ENCODE measurements at regions not wholly inside any gene's neighbourhood (a gene's known extent, or its start where the extent isn't known, plus 50 kb on each side); places are given as distances from the start of the nearest gene placed in this dataset.
A peak's percentile ranks its signal among the peaks of the same experiment; 100 is the strongest.

- Mint-ChIP-seq H3K36me3 (no peaks in the 10 kb centered on the region), H3K9me3 (no peaks in the 10 kb centered on the region), H3K27me3 (peaks cover 1% of the 10 kb centered on the region), H3K4me3 (no peak overlapping the region), H3K4me1 (peaks cover 2% of the 10 kb centered on the region), H3K27ac (no peak overlapping the region)
- ATAC-seq (ENCODE audit: low read depth) = no peak
- no peak for DNase-seq (ENCODE audit: low spot score in 2 of 2)
Measured at GRCh38 chr5:123805300-123805699, 293.3 kb downstream of the CSNK1G3 start.

- H3K27me3 Mint-ChIP-seq = peaks cover 1% of the 10 kb centered on the region
- H3K27ac Mint-ChIP-seq = no peak overlapping the region
- H3K4me1 Mint-ChIP-seq = no peaks in the 10 kb centered on the region
- no peaks in the 10 kb centered on the region for H3K36me3 Mint-ChIP-seq
- ATAC-seq (ENCODE audit: low read depth) (no peak), DNase-seq (ENCODE audit: low spot score in 2 of 2) (no peak)
- H3K4me3 Mint-ChIP-seq = no peak overlapping the region
- no peaks in the 10 kb centered on the region for H3K9me3 Mint-ChIP-seq
Measured at GRCh38 chr5:123803359-123803758, 291.4 kb downstream of the CSNK1G3 start.

- peaks cover 1% of the 10 kb centered on the region for H3K27me3 Mint-ChIP-seq
- no peaks in the 10 kb centered on the region for H3K36me3 Mint-ChIP-seq
- ATAC-seq (ENCODE audit: low read depth) (no peak), DNase-seq (ENCODE audit: low spot score in 2 of 2) (no peak)
- H3K9me3 Mint-ChIP-seq = no peaks in the 10 kb centered on the region
- H3K27ac Mint-ChIP-seq = no peak overlapping the region
- H3K4me3 Mint-ChIP-seq = no peak overlapping the region
- no peaks in the 10 kb centered on the region for H3K4me1 Mint-ChIP-seq
Measured at GRCh38 chr5:123802298-123802951, 290.4 kb downstream of the CSNK1G3 start.

- Mint-ChIP-seq H3K27me3 (no peaks in the 10 kb centered on the region), H3K9me3 (no peaks in the 10 kb centered on the region), H3K27ac (no peak overlapping the region), H3K36me3 (no peaks in the 10 kb centered on the region), H3K4me3 (no peak overlapping the region), H3K4me1 (no peaks in the 10 kb centered on the region)
- no peak for DNase-seq (ENCODE audit: low spot score in 2 of 2)
- ATAC-seq (ENCODE audit: low read depth) = no peak
Measured at GRCh38 chr5:123800640-123801039, 288.7 kb downstream of the CSNK1G3 start.

- no peaks in the 10 kb centered on the region for H3K36me3 Mint-ChIP-seq
- H3K27ac Mint-ChIP-seq = no peak overlapping the region
- no peak for ATAC-seq (ENCODE audit: low read depth)
- H3K4me3 Mint-ChIP-seq = no peak overlapping the region
- no peaks in the 10 kb centered on the region for H3K9me3 Mint-ChIP-seq
- peaks cover 1% of the 10 kb centered on the region for H3K27me3 Mint-ChIP-seq
- DNase-seq (ENCODE audit: low spot score in 2 of 2) = no peak
- H3K4me1 Mint-ChIP-seq = no peaks in the 10 kb centered on the region
Measured at GRCh38 chr5:123795688-123796087, 283.7 kb downstream of the CSNK1G3 start.

- Mint-ChIP-seq H3K27me3 (peaks cover 6% of the 10 kb centered on the region), H3K9me3 (peaks cover 8% of the 10 kb centered on the region), H3K4me1 (peaks cover 5% of the 10 kb centered on the region), H3K27ac (no peak overlapping the region), H3K4me3 (no peak overlapping the region), H3K36me3 (peaks cover 2% of the 10 kb centered on the region)
- ATAC-seq (ENCODE audit: low read depth) (no peak), DNase-seq (ENCODE audit: low spot score in 2 of 2) (no peak)
Measured at GRCh38 chr5:123790226-123790625, 278.2 kb downstream of the CSNK1G3 start.

GRCh38 chr5:123787635-123788034 is 275.7 kb downstream of the CSNK1G3 start:
- Mint-ChIP-seq H3K4me1 (peaks cover 5% of the 10 kb centered on the region), H3K9me3 (peaks cover 8% of the 10 kb centered on the region), H3K4me3 (no peak overlapping the region), H3K27me3 (peaks cover 4% of the 10 kb centered on the region), H3K27ac (no peak overlapping the region), H3K36me3 (peaks cover 2% of the 10 kb centered on the region)
- DNase-seq (ENCODE audit: low spot score in 2 of 2) (no peak), ATAC-seq (ENCODE audit: low read depth) (no peak)

- peaks cover 8% of the 10 kb centered on the region for H3K9me3 Mint-ChIP-seq
- DNase-seq (ENCODE audit: low spot score in 2 of 2) (no peak), ATAC-seq (ENCODE audit: low read depth) (no peak)
- H3K4me3 Mint-ChIP-seq = no peak overlapping the region
- peaks cover 2% of the 10 kb centered on the region for H3K36me3 Mint-ChIP-seq
- peaks cover 4% of the 10 kb centered on the region for H3K27me3 Mint-ChIP-seq
- peaks cover 5% of the 10 kb centered on the region for H3K4me1 Mint-ChIP-seq
- no peak overlapping the region for H3K27ac Mint-ChIP-seq
Measured at GRCh38 chr5:123787136-123787535, 275.2 kb downstream of the CSNK1G3 start.

GRCh38 chr5:123786411-123786810 is 274.4 kb downstream of the CSNK1G3 start:
- Mint-ChIP-seq H3K4me3 (no peak overlapping the region), H3K36me3 (peaks cover 2% of the 10 kb centered on the region), H3K27me3 (peaks cover 4% of the 10 kb centered on the region), H3K4me1 (peaks cover 5% of the 10 kb centered on the region), H3K27ac (no peak overlapping the region), H3K9me3 (peaks cover 8% of the 10 kb centered on the region)
- no peak for DNase-seq (ENCODE audit: low spot score in 2 of 2)
- ATAC-seq (ENCODE audit: low read depth) = peak; percentile 56

GRCh38 chr5:123785162-123786071 is 273.4 kb downstream of the CSNK1G3 start:
- H3K27ac Mint-ChIP-seq = no peak overlapping the region
- DNase-seq (ENCODE audit: low spot score in 2 of 2) (no peak), ATAC-seq (ENCODE audit: low read depth) (no peak)
- H3K27me3 Mint-ChIP-seq = peaks cover 4% of the 10 kb centered on the region
- peaks cover 5% of the 10 kb centered on the region for H3K4me1 Mint-ChIP-seq
- peaks cover 2% of the 10 kb centered on the region for H3K36me3 Mint-ChIP-seq
- no peak overlapping the region for H3K4me3 Mint-ChIP-seq
- H3K9me3 Mint-ChIP-seq = peaks cover 8% of the 10 kb centered on the region

GRCh38 chr5:123783421-123783820 is 271.4 kb downstream of the CSNK1G3 start:
- H3K9me3 Mint-ChIP-seq = no peaks in the 10 kb centered on the region
- peaks cover 5% of the 10 kb centered on the region for H3K4me1 Mint-ChIP-seq
- no peak overlapping the region for H3K27ac Mint-ChIP-seq
- ATAC-seq (ENCODE audit: low read depth) (no peak), DNase-seq (ENCODE audit: low spot score in 2 of 2) (no peak)
- no peak overlapping the region for H3K4me3 Mint-ChIP-seq
- peaks cover 4% of the 10 kb centered on the region for H3K27me3 Mint-ChIP-seq
- no peaks in the 10 kb centered on the region for H3K36me3 Mint-ChIP-seq

- H3K27me3 Mint-ChIP-seq = no peaks in the 10 kb centered on the region
- ATAC-seq (ENCODE audit: low read depth) (no peak), DNase-seq (ENCODE audit: low spot score in 2 of 2) (no peak)
- no peaks in the 10 kb centered on the region for H3K4me1 Mint-ChIP-seq
- H3K27ac Mint-ChIP-seq = no peak overlapping the region
- H3K4me3 Mint-ChIP-seq = no peak overlapping the region
- no peaks in the 10 kb centered on the region for H3K36me3 Mint-ChIP-seq
- no peaks in the 10 kb centered on the region for H3K9me3 Mint-ChIP-seq
Measured at GRCh38 chr5:123778641-123779040, 266.7 kb downstream of the CSNK1G3 start.

- Mint-ChIP-seq H3K36me3 (no peaks in the 10 kb centered on the region), H3K4me1 (no peaks in the 10 kb centered on the region), H3K27ac (no peak overlapping the region), H3K27me3 (peaks cover 2% of the 10 kb centered on the region), H3K9me3 (peaks cover 2% of the 10 kb centered on the region), H3K4me3 (no peak overlapping the region)
- no peak for ATAC-seq (ENCODE audit: low read depth)
- DNase-seq (ENCODE audit: low spot score in 2 of 2) = no peak
Measured at GRCh38 chr5:123776761-123777160, 264.8 kb downstream of the CSNK1G3 start.

- Mint-ChIP-seq H3K4me3 (no peak overlapping the region), H3K9me3 (peaks cover 8% of the 10 kb centered on the region), H3K4me1 (no peaks in the 10 kb centered on the region), H3K27ac (no peak overlapping the region), H3K36me3 (peaks cover 2% of the 10 kb centered on the region), H3K27me3 (peaks cover 2% of the 10 kb centered on the region)
- ATAC-seq (ENCODE audit: low read depth) = no peak
- no peak for DNase-seq (ENCODE audit: low spot score in 2 of 2)
Measured at GRCh38 chr5:123771715-123772114, 259.7 kb downstream of the CSNK1G3 start.
